Heart left ventricle (tissue), 16 donors: ENCODE measurements at regions not wholly inside any gene's neighbourhood (a gene's known extent, or its start where the extent isn't known, plus 50 kb on each side); places are given as distances from the start of the nearest gene placed in this dataset.

Experiments
- ATAC-seq, 4 donors: fragments of 200-7000 bp; cut with Tn5 transposase; one replicate each; pipeline ENCODE4 v1.9.1; 2020 to 2022; ENCODE audit warnings: moderate library complexity in 4 of 4, mild to moderate bottlenecking in 3 of 4, moderate number of reproducible peaks in 1 of 4
- DNase-seq, 5 donors: peaks; one replicate each; pipeline ENCODE4 v3.0.0-alpha.2; 2020
- H3K27ac ChIP-seq, 12 donors: fragments of 200-600 bp; sonication (generic) in 4 of 12; one replicate each; pipeline versions ENCODE4 v1.5.0 to v1.8.0; 2016 to 2022; ENCODE audit warnings: mild to moderate bottlenecking in 2 of 12
- H3K27me3 ChIP-seq, 9 donors: fragments of 200-600 bp; sonication (generic) in 2 of 9; one replicate each; pipeline versions ENCODE4 v1.5.1 to v1.8.0; 2016 to 2022; ENCODE audit warnings: mild to moderate bottlenecking in 3 of 9
- H3K36me3 ChIP-seq, 9 donors: fragments of 200-600 bp; sonication (generic) in 2 of 9; one replicate each; pipeline versions ENCODE4 v1.5.0 to v1.8.0; 2018 to 2022; ENCODE audit warnings: mild to moderate bottlenecking in 2 of 9
- H3K4me1 ChIP-seq, 12 donors: fragments of 200-600 bp; sonication (generic) in 4 of 12; one replicate each; pipeline versions ENCODE4 v1.5.0 to v1.8.0; 2016 to 2022; ENCODE audit warnings: mild to moderate bottlenecking in 3 of 12
- H3K4me3 ChIP-seq, 12 donors: fragments of 200-600 bp; sonication (generic) in 4 of 12; one replicate each; pipeline versions ENCODE4 v1.5.0 to v1.8.0; 2017 to 2022; ENCODE audit warnings: mild to moderate bottlenecking in 9 of 12, moderate library complexity in 4 of 12
- H3K9me3 ChIP-seq, 12 donors: fragments of 200-600 bp; sonication (generic) in 4 of 12; one replicate each; pipeline versions ENCODE4 v1.5.0 to v1.8.0; 2016 to 2022; ENCODE audit warnings: mild to moderate bottlenecking in 1 of 12
- POLR2A ChIP-seq, 2 donors: fragments of 450-650 bp; IDR thresholded peaks; one replicate each; pipeline ENCODE4 v1.6.1; 2017; ENCODE audit warnings: antibody characterized with exemption in 2 of 2, mild to moderate bottlenecking in 2 of 2, moderate library complexity in 2 of 2
- WGBS, 4 donors: extraction: QIAGEN DNeasy Blood & Tissue Kit in 2 of 4; methylation state at CpG; one replicate each; pipeline versions ENCODE4 v1.1.5 to v1.1.7; 2013 to 2018; 5-methylcytosine and 5-hydroxymethylcytosine counted together
- intact Hi-C, 10 donors: fragments of 100-400 bp; cut with DNase I; formaldehyde crosslinking; loops; one replicate each; pipeline versions ENCODE4 v1.11.1 to v1.14.2; 2022
- TF ChIP-seq, protein P1 (sequence below), 12 donors: fragments of 200-600 bp; sonication (generic) in 4 of 12; IDR thresholded peaks; one replicate each; pipeline versions ENCODE4 v1.5.0 to v1.8.0; 2018 to 2022; ENCODE audit warnings: antibody characterized with exemption in 12 of 12, mild to moderate bottlenecking in 5 of 12
- donor health status: ischemic (EF 13 %, LVEDD 7.1; RV severe dilation, severe dysfunction).
- donor health status: healthy with polysubstance abuse.
- donor health status: DM: no; HTN: yes; CAD: no.
- donor health status: DM: no; HTN: no; CAD: no.
- donor health status: ischemic (EF 25% LVEDD 6.9; RV normal size, moderate dysfunction).
- donor health status: ischemic (EF 25% LVEDD 5.7; RV mildly dilated, moderate dysfunction).
- donor health status: healthy.
- donor health status: DM: yes; HTN: yes; CAD: no.
- donor health status: ischemic (EF 35%, LVEDD 5.7; RV mildly dilated, moderate dysfunction).
- donor health status: nonischemic (EF 11% LVEDD 7.7; RV severe dilation, severe dysfunction).
- donor health status: DM: yes; HTN: yes; CAD: no.
- donor health status: PGD.
- donor health status: ischemic (EF 29% LVEDD 5.4; RV normal size, mild dysfunction).
- donor health status: nonischemic (EF 23%, LVEDD 6.1; RV moderate dilation, normal function).

DNA sequence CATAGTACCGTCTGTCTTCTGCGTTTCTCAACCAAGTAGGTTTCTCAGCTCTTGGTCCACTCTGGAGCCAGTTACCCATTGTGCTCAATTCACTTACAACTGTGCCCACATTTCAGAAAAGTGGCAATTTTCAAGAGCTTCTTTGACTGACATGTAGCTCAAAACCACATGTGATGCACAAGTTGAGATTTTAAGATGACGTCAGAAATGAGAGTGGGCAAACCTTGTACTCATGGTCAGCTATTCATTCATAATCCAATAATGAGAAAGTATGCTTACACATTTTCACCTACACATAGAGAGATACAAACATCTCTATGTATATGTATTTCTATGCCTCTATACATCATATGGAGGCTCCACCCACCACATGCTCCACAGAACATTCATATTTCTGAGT lies 487.2 kb upstream of the AKR1E2 start:
- Histone ChIP-seq H3K27ac (no peak overlapping the region), H3K27me3 (no peaks in the 10 kb centered on the region), H3K4me1 (peaks cover 0 to 2% (median under 1%) of the 10 kb centered on the region in 12 donors), H3K9me3 (peaks cover 0 to 4% (median 0%) of the 10 kb centered on the region in 12 donors), H3K4me3 (no peak overlapping the region), H3K36me3 (no peaks in the 10 kb centered on the region)
- 89 to 96% (median 95%) methylated on average over 3 of the region's 3 CpGs for WGBS, 4 donors
- intact Hi-C loops: loop anchor here in 1 of 10 donors (10.0 kb wide), 1 partner anchor 94 kb away; no protein-coding TSS in a partner anchor
- DNase-seq (no peak), ATAC-seq (no peak)
- TF ChIP-seq, protein P1, sequence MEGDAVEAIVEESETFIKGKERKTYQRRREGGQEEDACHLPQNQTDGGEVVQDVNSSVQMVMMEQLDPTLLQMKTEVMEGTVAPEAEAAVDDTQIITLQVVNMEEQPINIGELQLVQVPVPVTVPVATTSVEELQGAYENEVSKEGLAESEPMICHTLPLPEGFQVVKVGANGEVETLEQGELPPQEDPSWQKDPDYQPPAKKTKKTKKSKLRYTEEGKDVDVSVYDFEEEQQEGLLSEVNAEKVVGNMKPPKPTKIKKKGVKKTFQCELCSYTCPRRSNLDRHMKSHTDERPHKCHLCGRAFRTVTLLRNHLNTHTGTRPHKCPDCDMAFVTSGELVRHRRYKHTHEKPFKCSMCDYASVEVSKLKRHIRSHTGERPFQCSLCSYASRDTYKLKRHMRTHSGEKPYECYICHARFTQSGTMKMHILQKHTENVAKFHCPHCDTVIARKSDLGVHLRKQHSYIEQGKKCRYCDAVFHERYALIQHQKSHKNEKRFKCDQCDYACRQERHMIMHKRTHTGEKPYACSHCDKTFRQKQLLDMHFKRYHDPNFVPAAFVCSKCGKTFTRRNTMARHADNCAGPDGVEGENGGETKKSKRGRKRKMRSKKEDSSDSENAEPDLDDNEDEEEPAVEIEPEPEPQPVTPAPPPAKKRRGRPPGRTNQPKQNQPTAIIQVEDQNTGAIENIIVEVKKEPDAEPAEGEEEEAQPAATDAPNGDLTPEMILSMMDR (IDR thresholded peaks at IDR 0.05): no peak
- no peak for TF ChIP-seq POLR2A (IDR thresholded peaks at IDR 0.05)

DNA sequence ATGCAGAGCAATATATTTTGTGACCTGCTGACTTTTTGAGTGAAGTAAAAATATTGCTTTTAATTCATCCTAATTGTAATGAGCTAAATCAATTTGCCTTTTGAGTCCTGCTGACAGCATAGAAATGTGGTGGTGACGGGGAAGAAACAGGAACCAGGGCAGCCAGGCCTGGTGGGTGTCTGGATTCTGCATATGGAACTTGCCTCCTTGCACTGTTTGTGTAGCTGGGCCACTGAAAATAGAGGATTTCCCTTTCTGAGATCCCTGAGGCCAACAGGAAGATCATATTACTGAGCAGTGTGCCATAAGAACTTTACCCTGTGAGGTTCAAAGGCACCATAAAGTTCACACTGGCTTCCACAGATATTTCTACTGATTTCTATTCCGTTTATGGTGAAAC lies 488.4 kb upstream of the AKR1E2 start:
- Histone ChIP-seq H3K4me1 (no peaks in the 10 kb centered on the region), H3K36me3 (no peaks in the 10 kb centered on the region), H3K4me3 (no peak overlapping the region), H3K27ac (no peak overlapping the region), H3K9me3 (peaks cover 0 to 16% (median 0%) of the 10 kb centered on the region in 12 donors), H3K27me3 (no peaks in the 10 kb centered on the region)
- TF ChIP-seq, protein P1 (IDR thresholded peaks at IDR 0.05): no peak
- TF ChIP-seq POLR2A (IDR thresholded peaks at IDR 0.05): no peak
- ATAC-seq (no peak), DNase-seq (no peak)
- intact Hi-C loops: loop anchor here in 1 of 10 donors (10.0 kb wide), 1 partner anchor 93 kb away; no protein-coding TSS in a partner anchor
- WGBS, 4 donors: 76 to 86% (median 81%) methylated on average over 2 of the region's 2 CpGs

DNA sequence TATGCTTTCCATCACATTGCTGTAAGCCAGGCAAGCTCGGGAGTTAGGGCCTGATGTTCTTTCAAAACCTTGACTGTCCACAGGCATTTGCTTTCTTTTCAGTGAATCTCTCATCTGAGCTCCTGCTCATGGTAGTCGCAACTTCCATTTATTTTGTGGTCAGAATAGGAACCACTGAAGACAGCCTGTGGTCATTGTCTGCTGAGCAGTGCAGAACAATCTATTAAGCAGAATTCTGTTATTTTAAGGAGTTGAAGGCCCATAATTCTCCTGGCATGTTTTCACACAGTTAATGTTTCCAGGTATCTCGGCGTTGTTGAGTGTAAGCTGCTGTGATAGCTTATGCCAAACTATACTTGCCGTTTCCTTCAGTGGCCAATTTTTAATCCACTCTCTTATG lies 491.1 kb upstream of the AKR1E2 start:
- Histone ChIP-seq H3K27me3 (no peaks in the 10 kb centered on the region), H3K4me1 (peaks cover 0 to 10% (median 0%) of the 10 kb centered on the region in 12 donors), H3K36me3 (no peaks in the 10 kb centered on the region), H3K9me3 (peaks cover 0 to 21% (median 0%) of the 10 kb centered on the region in 12 donors), H3K27ac (peak overlapping the region in 1 of 12 donors; percentile 55), H3K4me3 (no peak overlapping the region)
- 82 to 88% (median 84%) methylated on average over 5 of the region's 5 CpGs for WGBS, 4 donors
- no peak for TF ChIP-seq POLR2A (IDR thresholded peaks at IDR 0.05)
- TF ChIP-seq, protein P1 (IDR thresholded peaks at IDR 0.05): no peak
- DNase-seq (no peak), ATAC-seq (no peak)
- intact Hi-C loops: loop anchor here in 1 of 10 donors (10.0 kb wide), 1 partner anchor 90 kb away; no protein-coding TSS in a partner anchor

DNA sequence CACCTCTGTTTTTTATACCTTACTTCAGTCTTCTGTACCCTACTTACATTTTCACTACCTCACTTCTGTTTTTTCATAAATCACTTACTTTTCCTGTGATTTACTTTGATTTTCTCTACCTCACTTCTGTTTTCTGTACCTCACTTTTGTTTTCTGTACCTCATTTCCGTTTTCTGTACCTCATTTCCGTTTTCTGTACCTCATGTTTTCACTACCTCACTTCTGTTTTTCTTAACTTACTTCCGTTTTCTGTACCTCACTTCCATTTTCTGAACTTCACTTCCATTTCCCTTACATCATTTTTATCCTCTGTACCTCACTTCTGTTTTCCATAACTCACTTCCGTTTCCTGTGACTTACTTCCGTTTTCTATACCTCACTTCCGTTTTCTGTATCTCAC lies 492.0 kb upstream of the AKR1E2 start:
- Histone ChIP-seq H3K27ac (peak overlapping the region in 2 of 12 donors; percentile 55 to 68), H3K4me1 (peaks cover 0 to 10% (median 0%) of the 10 kb centered on the region in 12 donors), H3K9me3 (peaks cover 0 to 21% (median 0%) of the 10 kb centered on the region in 12 donors), H3K4me3 (no peak overlapping the region), H3K27me3 (no peaks in the 10 kb centered on the region), H3K36me3 (no peaks in the 10 kb centered on the region)
- WGBS, 4 donors: 75 to 91% (median 82%) methylated on average over 6 of the region's 6 CpGs
- ATAC-seq (no peak), DNase-seq (no peak)
- TF ChIP-seq, protein P1 (IDR thresholded peaks at IDR 0.05): no peak
- no peak for TF ChIP-seq POLR2A (IDR thresholded peaks at IDR 0.05)
- intact Hi-C loops: loop anchor here in 1 of 10 donors (10.0 kb wide), 1 partner anchor 89 kb away; no protein-coding TSS in a partner anchor
